Stimulated activated CD4-positive, alpha-beta T cell treated with anti-CD3 and anti-CD28 coated beads, Interleukin-12 subunit alpha, Interleukin-12 subunit beta, amount 100 ng/mL, for 4 hours (primary cell): ENCODE measurements at regions not wholly inside any gene's neighbourhood (a gene's known extent, or its start where the extent isn't known, plus 50 kb on each side); places are given as distances from the start of the nearest gene placed in this dataset.

ENCODE experiments used
- DNase-seq: peaks from one replicate; pipeline ENCODE4 v3.0.0-alpha.2; 2020

GRCh38 chr10:3363311-3364045 is 190.9 kb upstream of the PITRM1 start:
- no peak for DNase-seq

GRCh38 chr10:3362394-3362793 is 189.8 kb upstream of the PITRM1 start:
- no peak for DNase-seq

- DNase-seq = no peak
These were observed 189.1 kb upstream of the PITRM1 start for GRCh38 chr10:3361640-3362039.

GRCh38 chr10:3357737-3358136 is 185.2 kb upstream of the PITRM1 start:
- no peak for DNase-seq

DNA sequence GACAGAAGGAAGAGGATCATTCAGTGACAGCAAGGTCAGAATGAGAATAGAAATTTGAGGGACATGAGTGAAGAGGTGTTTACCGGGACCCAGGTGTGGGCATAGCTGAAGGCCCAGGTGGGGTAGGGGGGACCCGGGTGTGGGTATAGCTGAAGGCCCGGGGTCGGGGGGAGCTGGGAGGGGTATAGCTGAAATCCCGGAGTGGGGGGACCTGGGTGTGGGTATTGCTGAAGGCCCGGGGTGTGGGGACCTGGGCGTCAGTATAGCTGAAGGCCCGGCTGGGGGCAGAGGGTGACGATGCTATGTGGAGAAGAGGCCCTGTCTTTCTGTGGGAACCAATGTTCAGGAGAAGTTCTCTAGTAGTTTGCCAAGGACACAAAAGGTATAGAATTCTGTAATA is 183.0 kb upstream of the PITRM1 start:
- DNase-seq = no peak

GRCh38 chr10:3354174-3354900 is 181.8 kb upstream of the PITRM1 start:
- no peak for DNase-seq

- DNase-seq = no peak
These were observed 180.7 kb upstream of the PITRM1 start for GRCh38 chr10:3353235-3353634.

DNA sequence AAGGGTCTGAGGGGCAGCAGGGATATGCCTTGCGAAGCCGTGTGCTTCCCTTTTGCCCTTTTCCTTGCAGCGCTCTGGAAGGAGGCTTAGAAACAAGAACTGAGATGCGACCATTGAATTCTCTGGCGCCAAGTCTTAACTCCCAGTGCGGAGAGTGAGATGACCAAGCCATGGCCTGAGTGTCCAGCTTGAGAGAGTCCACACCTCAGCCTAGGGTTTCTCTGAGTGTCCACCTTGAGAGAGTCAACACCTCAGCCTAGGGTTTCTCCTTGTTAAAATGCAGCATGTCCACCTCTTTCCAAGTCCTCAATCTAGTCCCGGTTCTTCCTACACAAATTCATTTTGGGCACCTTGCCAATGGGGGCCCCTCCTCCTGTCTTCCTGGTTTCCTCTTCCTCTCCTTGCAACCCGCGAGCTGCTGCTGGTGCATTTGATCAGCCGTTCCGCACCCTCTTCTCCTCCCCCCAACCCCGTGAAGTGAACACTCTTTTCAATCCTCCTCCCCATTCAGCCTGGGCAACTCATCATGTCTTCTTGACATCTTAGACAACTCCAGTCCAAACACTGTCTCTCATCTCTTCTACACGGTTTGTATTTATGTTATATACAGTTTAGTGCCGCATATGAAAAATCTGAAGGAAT is 178.2 kb upstream of the PITRM1 start:
- no peak for DNase-seq

DNA sequence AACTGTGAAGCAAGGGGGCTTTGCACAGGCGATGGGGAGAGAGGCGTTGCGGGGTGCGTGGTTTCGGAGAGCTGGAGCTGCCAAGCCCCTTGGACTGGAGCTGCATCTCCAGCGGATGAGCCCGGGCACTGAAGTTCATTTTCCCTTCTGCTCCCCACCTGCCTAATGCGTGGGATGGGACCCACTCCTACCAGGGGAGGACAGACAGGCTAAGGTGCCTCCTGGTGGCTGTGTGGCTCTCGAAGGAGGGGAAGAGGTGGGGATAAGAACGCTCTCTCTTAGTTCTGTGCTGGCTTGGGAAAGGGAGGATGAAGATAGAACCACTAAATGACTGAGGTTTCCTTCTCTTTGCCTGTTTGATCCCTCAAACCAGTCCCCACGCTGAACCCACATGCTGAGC is 177.6 kb upstream of the PITRM1 start:
- no peak for DNase-seq

- no peak for DNase-seq
These were observed 176.0 kb upstream of the PITRM1 start for GRCh38 chr10:3348564-3348963.

- no peak for DNase-seq
These were observed 175.0 kb upstream of the PITRM1 start for GRCh38 chr10:3347413-3348182.

DNA sequence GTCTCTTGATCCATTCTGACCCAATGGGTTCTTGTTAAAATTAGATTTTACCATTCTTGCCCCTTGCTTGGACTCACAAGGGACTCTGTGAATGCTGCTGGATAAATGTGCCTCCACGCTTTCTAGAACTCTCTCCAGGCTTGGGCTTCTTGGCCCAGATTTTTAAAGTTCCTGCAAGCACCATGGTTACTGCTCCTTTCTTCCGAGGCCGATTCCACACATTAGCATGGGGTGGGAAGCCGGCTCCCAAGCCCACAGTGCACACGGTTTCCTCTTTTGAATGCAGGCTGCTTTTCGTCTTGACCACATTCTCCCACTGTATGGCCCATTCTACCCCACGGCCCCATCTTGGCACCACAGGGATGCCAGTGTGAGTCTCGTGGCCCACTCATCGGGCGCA is 174.3 kb upstream of the PITRM1 start:
- DNase-seq = no peak

DNA sequence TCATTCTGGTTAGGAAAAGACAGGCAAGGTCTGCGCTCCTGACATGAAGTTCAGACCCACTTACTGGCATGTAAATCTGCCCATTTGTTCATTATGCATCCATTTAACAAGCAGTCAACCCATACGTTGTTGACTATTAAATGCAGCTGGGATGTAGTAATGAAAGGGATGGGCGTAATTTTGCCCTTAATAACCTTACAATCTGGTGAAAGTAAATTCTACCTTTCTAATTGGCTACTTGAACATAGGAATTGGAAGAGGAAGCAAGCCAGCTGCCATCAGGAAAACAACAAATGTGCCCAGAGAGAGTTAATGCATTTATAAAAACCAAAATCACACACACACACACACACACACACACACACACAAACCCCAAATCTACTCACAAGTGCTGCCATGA is 170.2 kb upstream of the PITRM1 start:
- no peak for DNase-seq

GRCh38 chr10:3340127-3340730 is 167.6 kb upstream of the PITRM1 start:
- no peak for DNase-seq

GRCh38 chr10:3339531-3339950 is 167.0 kb upstream of the PITRM1 start:
- no peak for DNase-seq

DNA sequence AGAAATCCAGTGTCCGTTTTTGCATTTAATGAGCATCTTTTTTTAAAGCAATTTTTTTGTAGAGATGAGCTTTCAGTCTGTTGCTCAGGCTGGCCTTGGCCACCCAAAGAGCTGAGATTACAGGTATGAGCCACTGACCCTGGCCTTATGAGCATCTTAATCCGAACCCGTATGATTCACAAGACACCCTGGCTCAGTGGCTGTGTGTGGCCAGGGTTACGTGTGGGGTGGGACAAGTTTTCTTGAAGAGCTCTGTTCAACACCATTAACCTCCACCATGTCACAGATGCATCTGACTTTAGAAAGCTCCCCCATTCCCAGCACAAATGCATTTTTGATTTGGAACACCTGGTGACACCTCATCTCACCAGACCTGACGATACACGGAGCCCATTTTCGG is 166.5 kb upstream of the PITRM1 start:
- DNase-seq = no peak

GRCh38 chr10:3337741-3338140 is 165.2 kb upstream of the PITRM1 start:
- DNase-seq = no peak

DNA sequence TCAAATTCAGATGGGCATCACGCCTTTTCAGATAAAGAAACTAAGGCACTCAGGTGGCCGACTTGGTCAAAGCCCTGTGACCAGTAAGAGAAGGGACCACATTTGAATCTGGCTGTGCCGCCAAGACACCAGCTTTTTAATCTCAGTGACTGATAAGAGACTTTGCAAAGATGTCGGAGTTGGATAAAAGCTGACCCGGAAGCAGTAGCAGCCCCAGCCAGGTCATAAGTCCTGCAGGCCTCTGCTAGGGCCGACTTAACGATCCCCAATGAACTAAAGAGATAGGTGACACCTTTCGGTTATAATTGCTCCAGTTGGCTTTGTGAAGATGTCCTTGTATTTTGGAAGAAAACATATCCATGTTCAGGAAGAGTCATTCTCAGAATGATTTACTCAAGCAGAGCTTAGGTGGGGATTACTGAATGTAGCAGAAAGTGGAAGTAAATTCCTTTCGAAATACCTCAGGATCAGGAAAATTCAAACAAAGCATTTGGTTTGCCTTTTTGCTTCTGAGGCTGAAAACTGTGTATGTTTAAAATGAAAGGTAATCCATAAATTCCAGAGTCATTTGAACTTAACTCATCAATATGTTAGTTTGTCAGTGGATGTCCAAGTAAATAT is 164.2 kb upstream of the PITRM1 start:
- no peak for DNase-seq

DNA sequence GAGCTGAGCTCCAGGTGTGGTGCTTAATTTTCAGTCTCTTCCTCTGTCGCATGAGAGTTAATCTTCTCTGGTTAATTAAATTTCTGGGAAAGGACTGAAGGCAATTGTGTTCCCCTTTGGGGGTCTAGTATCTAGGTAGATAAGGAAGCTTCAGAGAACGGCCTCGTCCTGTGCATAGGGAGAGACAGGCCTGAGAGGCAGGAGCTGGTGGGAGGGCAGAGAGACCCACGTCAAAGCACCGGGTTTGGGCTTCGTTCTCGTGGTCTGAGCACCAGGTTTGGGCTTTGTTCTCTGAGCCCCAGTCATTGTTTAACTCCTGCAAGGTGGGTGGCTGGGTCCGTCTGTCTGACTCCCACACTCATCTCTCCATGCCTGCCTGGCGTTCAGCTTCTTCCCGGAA is 160.8 kb upstream of the PITRM1 start:
- no peak for DNase-seq

DNA sequence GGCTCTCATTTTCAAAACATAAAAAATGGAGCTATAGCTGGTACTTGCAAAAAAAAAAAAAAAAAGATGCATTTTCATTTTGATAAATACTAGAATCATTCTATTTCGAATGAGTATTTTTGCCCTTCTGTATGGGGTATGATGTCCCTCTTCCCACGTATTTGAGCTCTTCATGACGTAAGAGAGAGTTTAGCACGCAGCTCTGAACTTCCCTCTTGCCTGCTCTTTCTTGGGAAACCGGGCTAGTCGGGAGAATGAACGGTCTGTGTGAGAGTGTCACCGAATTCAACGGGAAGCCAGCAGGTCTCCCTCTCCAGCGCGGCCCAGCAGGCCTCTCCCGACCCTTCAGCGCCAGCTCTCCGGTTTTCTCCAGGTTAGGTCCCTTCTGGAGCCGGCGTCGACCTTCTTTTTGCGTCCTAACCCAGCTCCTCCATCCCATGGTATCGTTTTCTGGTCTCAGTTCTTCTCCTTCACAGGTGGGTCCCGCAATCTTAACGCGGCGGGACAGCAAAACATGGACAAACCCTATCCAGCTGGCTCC is 159.2 kb upstream of the PITRM1 start:
- no peak for DNase-seq

DNA sequence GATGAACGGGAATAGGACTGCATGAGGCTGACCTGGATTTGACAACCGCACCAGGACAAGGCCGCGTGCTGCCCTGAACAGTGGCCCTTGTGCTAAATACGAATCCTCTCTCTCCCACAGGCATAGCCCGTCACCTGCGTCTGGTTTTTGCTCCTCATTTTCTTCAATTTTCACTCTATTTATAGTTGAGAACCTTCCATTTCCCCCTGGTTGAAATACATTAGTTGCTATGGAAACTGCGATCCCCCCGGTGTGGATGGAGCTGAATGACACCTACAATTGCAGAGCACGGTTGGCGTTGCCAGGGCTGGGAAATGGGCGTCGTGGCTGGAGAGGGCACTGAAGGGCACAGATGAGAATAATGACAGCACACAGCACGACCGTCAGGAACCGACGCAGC is 158.6 kb upstream of the PITRM1 start:
- DNase-seq = no peak

GRCh38 chr10:3330663-3331062 is 158.1 kb upstream of the PITRM1 start:
- DNase-seq = no peak
